ENCODE measurements at regions not wholly inside any gene's neighbourhood (a gene's known extent, or its start where the extent isn't known, plus 50 kb on each side); places are given as distances from the start of the nearest gene placed in this dataset.
"Not testable (repeated sequence)": the region's sequence is repeated elsewhere in the genome, so short reads cannot be mapped to it uniquely, and the experiment has no call there.

DNA sequence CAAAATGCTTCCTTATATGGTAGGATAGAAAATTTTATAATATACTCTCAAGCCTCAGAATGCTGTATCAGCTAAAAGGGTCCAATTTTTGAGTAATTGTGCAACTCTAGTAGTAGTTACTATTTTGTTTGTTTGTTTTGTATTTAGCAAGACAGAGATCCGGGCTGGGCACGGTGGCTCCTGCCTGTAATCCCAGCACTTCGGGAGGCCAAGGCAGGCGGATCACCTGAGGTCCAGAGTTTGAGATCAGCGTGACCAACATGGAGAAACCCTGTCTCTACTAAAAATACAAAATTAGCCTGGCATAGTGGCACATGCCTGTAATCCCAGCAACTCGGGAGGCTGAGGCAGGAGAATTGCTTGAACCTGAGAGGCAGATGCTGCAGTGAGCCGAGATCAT lies 216.8 kb upstream of the CT83 start:
- TF ChIP-seq, protein P1, sequence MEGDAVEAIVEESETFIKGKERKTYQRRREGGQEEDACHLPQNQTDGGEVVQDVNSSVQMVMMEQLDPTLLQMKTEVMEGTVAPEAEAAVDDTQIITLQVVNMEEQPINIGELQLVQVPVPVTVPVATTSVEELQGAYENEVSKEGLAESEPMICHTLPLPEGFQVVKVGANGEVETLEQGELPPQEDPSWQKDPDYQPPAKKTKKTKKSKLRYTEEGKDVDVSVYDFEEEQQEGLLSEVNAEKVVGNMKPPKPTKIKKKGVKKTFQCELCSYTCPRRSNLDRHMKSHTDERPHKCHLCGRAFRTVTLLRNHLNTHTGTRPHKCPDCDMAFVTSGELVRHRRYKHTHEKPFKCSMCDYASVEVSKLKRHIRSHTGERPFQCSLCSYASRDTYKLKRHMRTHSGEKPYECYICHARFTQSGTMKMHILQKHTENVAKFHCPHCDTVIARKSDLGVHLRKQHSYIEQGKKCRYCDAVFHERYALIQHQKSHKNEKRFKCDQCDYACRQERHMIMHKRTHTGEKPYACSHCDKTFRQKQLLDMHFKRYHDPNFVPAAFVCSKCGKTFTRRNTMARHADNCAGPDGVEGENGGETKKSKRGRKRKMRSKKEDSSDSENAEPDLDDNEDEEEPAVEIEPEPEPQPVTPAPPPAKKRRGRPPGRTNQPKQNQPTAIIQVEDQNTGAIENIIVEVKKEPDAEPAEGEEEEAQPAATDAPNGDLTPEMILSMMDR (IDR thresholded peaks at IDR 0.05 in 8 of 11, conservative IDR thresholded peaks at IDR 0.05 in 3 of 11) = not testable (repeated sequence)
- not testable (repeated sequence) for TF ChIP-seq POLR2AphosphoS5 (IDR thresholded peaks at IDR 0.05)
